WTC11 (cell line): ENCODE measurements at regions not wholly inside any gene's neighbourhood (a gene's known extent, or its start where the extent isn't known, plus 50 kb on each side); places are given as distances from the start of the nearest gene placed in this dataset.

Experiments
- ATAC-seq: fragments of 200-7000 bp; cut with Tn5 transposase; 2 replicates; pipeline ENCODE4 v1.10.0; 2021; ENCODE audit warnings: mild to moderate bottlenecking, moderate library complexity
- CTCF ChIA-PET: fragments of 300-600 bp; sonication (Branson Sonifier 250); formaldehyde crosslinking; loops from one replicate; lab custom pipeline; 2021; ENCODE audit warnings: antibody characterized with exemption; lab: Charles Lee
- POLR2A ChIA-PET: fragments of 350-600 bp; sonication (Branson Sonifier 250); formaldehyde crosslinking; loops from one replicate; lab custom pipeline; 2021; ENCODE audit warnings: antibody characterized with exemption; lab: Charles Lee
- DNase-seq: peaks from one replicate; pipeline ENCODE4 v3.0.0; 2021; ENCODE audit warnings: low spot score
- H3K27ac Mint-ChIP-seq: 2 replicates; pipeline ENCODE4 v1.8.0; 2021; ENCODE audit warnings: mixed read lengths
- H3K27me3 Mint-ChIP-seq: 2 replicates; pipeline ENCODE4 v1.8.0; 2021; ENCODE audit warnings: low read depth, mild to moderate bottlenecking, moderate library complexity, mixed read lengths
- H3K36me3 Mint-ChIP-seq: 2 replicates; pipeline ENCODE4 v1.8.0; 2021; ENCODE audit warnings: mixed read lengths
- H3K4me1 Mint-ChIP-seq: 2 replicates; pipeline ENCODE4 v1.8.0; 2022; ENCODE audit warnings: mixed read lengths
- H3K4me3 Mint-ChIP-seq: 2 replicates; pipeline ENCODE4 v1.8.0; 2021; ENCODE audit warnings: mild to moderate bottlenecking, moderate library complexity, mixed read lengths
- H3K9me3 Mint-ChIP-seq: 2 replicates; pipeline ENCODE4 v1.8.0; 2021; ENCODE audit warnings: mixed read lengths
- EMX1 ChIP-seq: fragments of 250-450 bp; sonication (Bioruptor Pico); IDR thresholded peaks from 2 replicates; pipeline ENCODE4 v1.8.0; 2021; ENCODE audit warnings: mild to moderate bottlenecking
- FOXK1 ChIP-seq: sonication (generic); formaldehyde crosslinking; IDR thresholded peaks from 2 replicates; pipeline ENCODE4 v1.8.0; 2022; ENCODE audit warnings: mild to moderate bottlenecking, moderate library complexity, missing genetic modification reagents
- GABPB1 ChIP-seq: sonication (generic); formaldehyde crosslinking; IDR thresholded peaks from 2 replicates; pipeline ENCODE4 v1.8.1; 2023; ENCODE audit warnings: mild to moderate bottlenecking, missing genetic modification reagents
- KAT7 ChIP-seq: sonication (generic); formaldehyde crosslinking; IDR thresholded peaks from 2 replicates; pipeline ENCODE4 v1.8.1; 2023; ENCODE audit warnings: missing genetic modification reagents, mild to moderate bottlenecking, borderline replicate concordance
- NR1H2 ChIP-seq: sonication (generic); formaldehyde crosslinking; IDR thresholded peaks from 2 replicates; pipeline ENCODE4 v1.9.0; 2021; ENCODE audit warnings: mild to moderate bottlenecking, moderate library complexity, missing genetic modification reagents
- NR3C1 ChIP-seq: sonication (generic); formaldehyde crosslinking; conservative IDR thresholded peaks from 2 replicates; pipeline ENCODE4 v1.8.1; 2023; ENCODE audit warnings: low read depth, mild to moderate bottlenecking, missing genetic modification reagents
- OVOL2 ChIP-seq: fragments of 250-450 bp; sonication (Bioruptor Pico); IDR thresholded peaks from 2 replicates; pipeline ENCODE4 v1.9.0; 2021; ENCODE audit warnings: mild to moderate bottlenecking, borderline replicate concordance
- PRRX2 ChIP-seq: fragments of 250-450 bp; sonication (Bioruptor Pico); IDR thresholded peaks from 2 replicates; pipeline ENCODE4 v1.8.0; 2021; ENCODE audit warnings: mild to moderate bottlenecking
- SOX15 ChIP-seq: fragments of 250-450 bp; sonication (Bioruptor Pico); IDR thresholded peaks from 2 replicates; pipeline ENCODE4 v1.9.0; 2021; ENCODE audit warnings: mild to moderate bottlenecking
- SP1 ChIP-seq: sonication (generic); formaldehyde crosslinking; conservative IDR thresholded peaks from 2 replicates; pipeline ENCODE4 v1.8.1; 2022; ENCODE audit warnings: missing genetic modification reagents
- TEAD1 ChIP-seq: sonication (generic); formaldehyde crosslinking; IDR thresholded peaks from 2 replicates; pipeline ENCODE4 v1.8.0; 2022; ENCODE audit warnings: mild to moderate bottlenecking, missing genetic modification reagents
- TP53 ChIP-seq: sonication (generic); formaldehyde crosslinking; IDR thresholded peaks from 2 replicates; pipeline ENCODE4 v1.8.1; 2023; ENCODE audit warnings: mild to moderate bottlenecking, missing genetic modification reagents
- ZBTB21 ChIP-seq: sonication (generic); formaldehyde crosslinking; IDR thresholded peaks from 2 replicates; pipeline ENCODE4 v1.8.1; 2023; ENCODE audit warnings: mild to moderate bottlenecking, missing genetic modification reagents, borderline replicate concordance
- ZNF219 ChIP-seq: sonication (generic); formaldehyde crosslinking; IDR thresholded peaks from 2 replicates; pipeline ENCODE4 v1.8.0; 2023; ENCODE audit warnings: missing genetic modification reagents, mild to moderate bottlenecking, borderline replicate concordance
- ZNF416 ChIP-seq: fragments of 250-450 bp; sonication (Bioruptor Pico); IDR thresholded peaks from 2 replicates; pipeline ENCODE4 v1.9.0; 2021; ENCODE audit warnings: mild to moderate bottlenecking, inconsistent platforms
- ZNF423 ChIP-seq: fragments of 250-450 bp; sonication (Bioruptor Pico); IDR thresholded peaks from 2 replicates; pipeline ENCODE4 v2.1.2; 2022; ENCODE audit warnings: mild to moderate bottlenecking, moderate library complexity
- TF ChIP-seq, protein P1 (sequence below): sonication (generic); formaldehyde crosslinking; conservative IDR thresholded peaks from 2 replicates; pipeline ENCODE4 v1.8.1; 2022; ENCODE audit warnings: mild to moderate bottlenecking, missing genetic modification reagents
- TF ChIP-seq, protein P2 (sequence below): sonication (generic); formaldehyde crosslinking; IDR thresholded peaks from 2 replicates; pipeline ENCODE4 v1.8.1; 2023; ENCODE audit warnings: mild to moderate bottlenecking, missing genetic modification reagents
- TF ChIP-seq, protein P3 (sequence below): fragments of 250-450 bp; sonication (Bioruptor Pico); IDR thresholded peaks from 2 replicates; pipeline ENCODE4 v1.8.0; 2021; ENCODE audit warnings: mild to moderate bottlenecking
- TF ChIP-seq, protein P4 (sequence below): sonication (generic); formaldehyde crosslinking; IDR thresholded peaks from 2 replicates; pipeline ENCODE4 v1.8.0; 2022; ENCODE audit warnings: mild to moderate bottlenecking, missing genetic modification reagents
- TF ChIP-seq, protein P5 (sequence below): sonication (generic); formaldehyde crosslinking; IDR thresholded peaks from 2 replicates; pipeline ENCODE4 v1.8.1; 2023; ENCODE audit warnings: mild to moderate bottlenecking, missing genetic modification reagents, moderate library complexity
- TF ChIP-seq, protein P6 (sequence below): fragments of 250-450 bp; sonication (Bioruptor Pico); IDR thresholded peaks from 2 replicates; pipeline ENCODE4 v1.9.0; 2021; ENCODE audit warnings: moderate library complexity, mild to moderate bottlenecking, inconsistent platforms, borderline replicate concordance
- TF ChIP-seq, protein P7 (sequence below): sonication (generic); formaldehyde crosslinking; IDR thresholded peaks from 2 replicates; pipeline ENCODE4 v1.8.0; 2023; ENCODE audit warnings: missing genetic modification reagents

DNA sequence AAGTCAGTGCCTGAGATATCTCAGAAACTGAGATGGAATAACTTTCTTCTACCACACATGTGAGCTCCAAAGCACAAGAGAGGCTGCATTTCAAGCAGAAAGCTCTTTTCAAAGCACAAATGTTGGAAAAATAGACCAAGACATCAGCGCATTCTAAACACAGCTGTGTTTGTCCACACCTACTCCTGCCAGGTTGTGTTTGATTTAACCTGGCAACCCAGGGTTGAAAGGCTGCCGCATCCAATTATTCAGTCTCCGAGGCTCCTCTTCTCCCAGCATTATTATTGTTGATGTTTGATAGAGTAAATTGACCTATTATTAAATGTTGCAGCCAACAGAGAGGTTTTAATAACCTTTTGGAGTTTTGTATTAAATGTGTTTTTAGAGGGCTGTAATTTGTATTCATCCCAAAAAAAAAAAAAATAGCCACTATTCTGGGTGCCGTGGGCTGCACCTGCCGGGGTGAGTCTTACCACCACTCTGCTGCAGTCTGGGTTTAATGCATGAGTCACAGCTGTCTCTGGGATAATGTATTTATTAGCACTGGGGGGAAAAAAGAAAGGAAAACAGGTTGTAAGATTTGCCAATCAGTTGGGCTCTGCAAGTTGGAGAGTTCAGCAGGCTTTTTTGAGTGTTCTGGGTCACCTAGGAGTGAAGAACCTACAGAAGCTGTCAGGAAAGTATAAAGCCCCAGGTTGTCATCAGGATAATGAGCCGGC is 105.2 kb upstream of the NOCT start:
- no peaks in the 10 kb centered on the region for H3K27me3 Mint-ChIP-seq
- H3K4me3 Mint-ChIP-seq, result no peak overlapping the region
- CTCF ChIA-PET, result interaction anchor here (0.6 to 2.3 kb wide), 6 partner anchors 9 to 332 kb away, joined by 3 to 9 read pairs (median 4); no protein-coding TSS in a partner anchor
- DNase-seq (no peak), ATAC-seq (no peak)
- peaks cover 5% of the 10 kb centered on the region for H3K36me3 Mint-ChIP-seq
- TF ChIP-seq KAT7 (CRISPR knock-in tag) (no peak), SOX15 (no peak), ZNF416 (no peak), GABPB1 (CRISPR knock-in tag) (no peak), SP1 (CRISPR knock-in tag) (no peak), TP53 (no peak)
- TF ChIP-seq, protein P1, sequence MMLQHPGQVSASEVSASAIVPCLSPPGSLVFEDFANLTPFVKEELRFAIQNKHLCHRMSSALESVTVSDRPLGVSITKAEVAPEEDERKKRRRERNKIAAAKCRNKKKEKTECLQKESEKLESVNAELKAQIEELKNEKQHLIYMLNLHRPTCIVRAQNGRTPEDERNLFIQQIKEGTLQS, result no peak
- TF ChIP-seq, protein P2, sequence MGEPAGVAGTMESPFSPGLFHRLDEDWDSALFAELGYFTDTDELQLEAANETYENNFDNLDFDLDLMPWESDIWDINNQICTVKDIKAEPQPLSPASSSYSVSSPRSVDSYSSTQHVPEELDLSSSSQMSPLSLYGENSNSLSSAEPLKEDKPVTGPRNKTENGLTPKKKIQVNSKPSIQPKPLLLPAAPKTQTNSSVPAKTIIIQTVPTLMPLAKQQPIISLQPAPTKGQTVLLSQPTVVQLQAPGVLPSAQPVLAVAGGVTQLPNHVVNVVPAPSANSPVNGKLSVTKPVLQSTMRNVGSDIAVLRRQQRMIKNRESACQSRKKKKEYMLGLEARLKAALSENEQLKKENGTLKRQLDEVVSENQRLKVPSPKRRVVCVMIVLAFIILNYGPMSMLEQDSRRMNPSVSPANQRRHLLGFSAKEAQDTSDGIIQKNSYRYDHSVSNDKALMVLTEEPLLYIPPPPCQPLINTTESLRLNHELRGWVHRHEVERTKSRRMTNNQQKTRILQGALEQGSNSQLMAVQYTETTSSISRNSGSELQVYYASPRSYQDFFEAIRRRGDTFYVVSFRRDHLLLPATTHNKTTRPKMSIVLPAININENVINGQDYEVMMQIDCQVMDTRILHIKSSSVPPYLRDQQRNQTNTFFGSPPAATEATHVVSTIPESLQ (CRISPR knock-in tag), result no peak
- no peak overlapping the region for H3K27ac Mint-ChIP-seq
- peaks cover 38% of the 10 kb centered on the region for H3K4me1 Mint-ChIP-seq
- H3K9me3 Mint-ChIP-seq, result peaks cover 6% of the 10 kb centered on the region
- POLR2A ChIA-PET, result no interaction called here

DNA sequence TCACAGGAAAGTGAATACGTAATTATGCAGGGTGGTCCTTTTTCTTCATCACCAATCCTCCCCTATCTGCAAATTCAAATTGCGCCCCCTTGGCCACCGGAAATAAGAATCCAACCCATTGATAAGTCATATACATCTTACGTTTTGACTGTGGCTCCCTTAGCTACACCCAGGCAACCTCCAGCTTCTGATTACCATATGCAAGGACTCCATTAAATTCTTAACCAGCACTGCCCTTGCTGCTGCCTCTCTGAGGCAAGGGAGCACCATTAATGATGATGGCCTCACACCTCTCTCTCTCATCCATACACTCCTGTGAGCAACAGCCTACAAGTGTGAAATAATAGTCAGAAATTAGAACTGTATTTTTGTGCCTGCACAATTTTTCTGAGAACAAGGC is 106.0 kb upstream of the NOCT start:
- H3K36me3 Mint-ChIP-seq, result peaks cover 5% of the 10 kb centered on the region
- H3K4me1 Mint-ChIP-seq, result peaks cover 31% of the 10 kb centered on the region

DNA sequence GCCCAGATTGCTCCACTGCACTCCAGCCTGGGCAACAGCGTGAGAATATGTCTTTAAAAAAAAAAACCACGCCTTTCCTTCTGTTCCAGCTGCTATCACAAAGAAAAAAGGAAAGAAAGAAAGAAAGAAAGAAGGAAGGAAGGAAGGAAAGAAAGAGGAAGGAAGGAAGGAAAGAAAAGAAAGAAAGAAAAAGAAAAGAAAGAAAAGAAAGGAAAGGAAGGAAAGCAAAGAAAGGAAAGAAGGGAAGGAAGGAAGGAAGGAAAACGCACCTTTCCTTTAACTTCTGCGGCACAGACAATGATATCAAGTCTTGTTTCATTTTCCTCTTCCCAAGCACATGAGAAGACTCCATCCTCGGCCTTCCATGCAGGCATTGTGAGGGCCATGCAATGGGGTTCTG is 107.4 kb upstream of the NOCT start:
- no peaks in the 10 kb centered on the region; the same call in 1 of the 2 replicates for H3K27me3 Mint-ChIP-seq
- peaks cover 9% of the 10 kb centered on the region for H3K9me3 Mint-ChIP-seq
- H3K4me3 Mint-ChIP-seq, result no peak overlapping the region
- ChIA-PET CTCF (interaction anchor here (1.3 kb wide), 1 partner anchor 37 kb away, joined by 6 read pairs; no protein-coding TSS in a partner anchor), POLR2A (interaction anchor here (0.7 kb wide), 1 partner anchor 351 kb away, joined by 3 read pairs; no protein-coding TSS in a partner anchor)
- peaks cover 31% of the 10 kb centered on the region for H3K4me1 Mint-ChIP-seq
- no peak for TF ChIP-seq ZBTB21 (CRISPR knock-in tag)
- TF ChIP-seq NR3C1 (CRISPR knock-in tag), result no peak
- TF ChIP-seq, all 79 proteins: peak for 0
- peaks cover 5% of the 10 kb centered on the region for H3K36me3 Mint-ChIP-seq
- H3K27ac Mint-ChIP-seq, result no peak overlapping the region
- ATAC-seq, result no peak
- DNase-seq, result no peak

More for the DNA sequence above, 106.0 kb upstream of the NOCT start:
- Mint-ChIP-seq H3K9me3 (peaks cover 9% of the 10 kb centered on the region), H3K4me3 (no peak overlapping the region), H3K27ac (no peak overlapping the region), H3K27me3 (no peaks in the 10 kb centered on the region)
- ChIA-PET CTCF (interaction anchor here (0.9 to 1.7 kb wide), 5 partner anchors 28 to 414 kb away, joined by 3 to 6 read pairs (median 3); no protein-coding TSS in a partner anchor), POLR2A (no interaction called here)
- ATAC-seq (peak; percentile 65), DNase-seq (no peak)
- TF ChIP-seq, protein P3, sequence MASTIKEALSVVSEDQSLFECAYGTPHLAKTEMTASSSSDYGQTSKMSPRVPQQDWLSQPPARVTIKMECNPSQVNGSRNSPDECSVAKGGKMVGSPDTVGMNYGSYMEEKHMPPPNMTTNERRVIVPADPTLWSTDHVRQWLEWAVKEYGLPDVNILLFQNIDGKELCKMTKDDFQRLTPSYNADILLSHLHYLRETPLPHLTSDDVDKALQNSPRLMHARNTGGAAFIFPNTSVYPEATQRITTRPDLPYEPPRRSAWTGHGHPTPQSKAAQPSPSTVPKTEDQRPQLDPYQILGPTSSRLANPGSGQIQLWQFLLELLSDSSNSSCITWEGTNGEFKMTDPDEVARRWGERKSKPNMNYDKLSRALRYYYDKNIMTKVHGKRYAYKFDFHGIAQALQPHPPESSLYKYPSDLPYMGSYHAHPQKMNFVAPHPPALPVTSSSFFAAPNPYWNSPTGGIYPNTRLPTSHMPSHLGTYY, result no peak

DNA sequence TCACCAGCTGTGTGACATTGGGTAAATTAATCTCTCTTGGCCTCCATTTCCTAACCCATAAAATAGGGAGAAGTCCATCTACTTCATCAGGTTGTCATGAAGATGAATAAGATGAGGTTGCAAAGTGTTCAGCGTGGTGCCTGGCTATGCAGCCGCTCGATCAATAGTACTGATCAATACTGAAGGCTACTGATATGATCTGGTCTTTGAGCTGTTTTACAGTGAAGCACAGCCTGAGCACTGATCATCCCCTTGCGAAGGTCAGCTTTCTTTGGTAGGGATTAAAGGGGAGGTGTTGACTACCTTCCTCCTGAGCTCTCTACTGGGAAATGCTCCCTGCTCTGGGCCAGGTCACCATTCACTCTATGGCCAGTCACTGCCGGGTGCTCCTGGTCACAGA is 108.4 kb upstream of the NOCT start:
- Mint-ChIP-seq H3K9me3 (peaks cover 9% of the 10 kb centered on the region), H3K4me3 (no peak overlapping the region), H3K4me1 (peaks cover 29% of the 10 kb centered on the region), H3K27me3 (no peaks in the 10 kb centered on the region; the same call in 1 of the 2 replicates), H3K36me3 (peaks cover 5% of the 10 kb centered on the region), H3K27ac (no peak overlapping the region)
- ChIA-PET CTCF (interaction anchor here (1.0 kb wide), 1 partner anchor 36 kb away, joined by 3 read pairs; no protein-coding TSS in a partner anchor), POLR2A (no interaction called here)
- DNase-seq, result no peak
- ATAC-seq, result no peak
- no peak for TF ChIP-seq ZNF423 (CRISPR knock-in tag)
- TF ChIP-seq SOX15, result no peak
- no peak for TF ChIP-seq PRRX2 (CRISPR knock-in tag)
- TF ChIP-seq, protein P4, sequence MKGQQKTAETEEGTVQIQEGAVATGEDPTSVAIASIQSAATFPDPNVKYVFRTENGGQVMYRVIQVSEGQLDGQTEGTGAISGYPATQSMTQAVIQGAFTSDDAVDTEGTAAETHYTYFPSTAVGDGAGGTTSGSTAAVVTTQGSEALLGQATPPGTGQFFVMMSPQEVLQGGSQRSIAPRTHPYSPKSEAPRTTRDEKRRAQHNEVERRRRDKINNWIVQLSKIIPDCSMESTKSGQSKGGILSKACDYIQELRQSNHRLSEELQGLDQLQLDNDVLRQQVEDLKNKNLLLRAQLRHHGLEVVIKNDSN, result no peak
- TF ChIP-seq, protein P5, sequence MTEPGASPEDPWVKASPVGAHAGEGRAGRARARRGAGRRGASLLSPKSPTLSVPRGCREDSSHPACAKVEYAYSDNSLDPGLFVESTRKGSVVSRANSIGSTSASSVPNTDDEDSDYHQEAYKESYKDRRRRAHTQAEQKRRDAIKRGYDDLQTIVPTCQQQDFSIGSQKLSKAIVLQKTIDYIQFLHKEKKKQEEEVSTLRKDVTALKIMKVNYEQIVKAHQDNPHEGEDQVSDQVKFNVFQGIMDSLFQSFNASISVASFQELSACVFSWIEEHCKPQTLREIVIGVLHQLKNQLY (CRISPR knock-in tag), result no peak
- no peak for TF ChIP-seq ZNF416
- TF ChIP-seq, protein P6, sequence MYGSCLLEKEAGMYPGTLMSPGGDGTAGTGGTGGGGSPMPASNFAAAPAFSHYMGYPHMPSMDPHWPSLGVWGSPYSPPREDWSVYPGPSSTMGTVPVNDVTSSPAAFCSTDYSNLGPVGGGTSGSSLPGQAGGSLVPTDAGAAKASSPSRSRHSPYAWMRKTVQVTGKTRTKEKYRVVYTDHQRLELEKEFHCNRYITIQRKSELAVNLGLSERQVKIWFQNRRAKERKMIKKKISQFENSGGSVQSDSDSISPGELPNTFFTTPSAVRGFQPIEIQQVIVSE (CRISPR knock-in tag), result no peak
- TF ChIP-seq FOXK1 (CRISPR knock-in tag), result no peak
- TF ChIP-seq TP53, result no peak
- no peak for TF ChIP-seq OVOL2 (CRISPR knock-in tag)
- no peak for TF ChIP-seq NR1H2 (CRISPR knock-in tag)
- TF ChIP-seq, protein P7, sequence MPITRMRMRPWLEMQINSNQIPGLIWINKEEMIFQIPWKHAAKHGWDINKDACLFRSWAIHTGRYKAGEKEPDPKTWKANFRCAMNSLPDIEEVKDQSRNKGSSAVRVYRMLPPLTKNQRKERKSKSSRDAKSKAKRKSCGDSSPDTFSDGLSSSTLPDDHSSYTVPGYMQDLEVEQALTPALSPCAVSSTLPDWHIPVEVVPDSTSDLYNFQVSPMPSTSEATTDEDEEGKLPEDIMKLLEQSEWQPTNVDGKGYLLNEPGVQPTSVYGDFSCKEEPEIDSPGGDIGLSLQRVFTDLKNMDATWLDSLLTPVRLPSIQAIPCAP (CRISPR knock-in tag), result no peak
- TF ChIP-seq TEAD1 (CRISPR knock-in tag), result no peak
- no peak for TF ChIP-seq EMX1 (CRISPR knock-in tag)
- TF ChIP-seq ZNF219 (CRISPR knock-in tag), result no peak
- TF ChIP-seq GABPB1 (CRISPR knock-in tag), result no peak
